ENCODE measurements at regions not wholly inside any gene's neighbourhood (a gene's known extent, or its start where the extent isn't known, plus 50 kb on each side); places are given as distances from the start of the nearest gene placed in this dataset.

- Histone ChIP-seq H3K4me2 (ENCODE audit: low read length) (no peak overlapping the region), H3K27ac (ENCODE audit: low read depth, low read length, poor library complexity, severe bottlenecking) (no peak overlapping the region), H3K4me1 (ENCODE audit: insufficient read depth, low read length, poor library complexity, severe bottlenecking) (no peaks in the 10 kb centered on the region), H3K9me2 (ENCODE audit: insufficient read depth, low read length) (no peaks in the 10 kb centered on the region), H3K4me3 (ENCODE audit: low read depth, low read length, poor library complexity, severe bottlenecking) (no peak overlapping the region), H4K20me1 (ENCODE audit: insufficient read depth, low read length) (no peaks in the 10 kb centered on the region), H3K36me3 (ENCODE audit: insufficient read depth, low read length) (no peaks in the 10 kb centered on the region), H3K79me2 (ENCODE audit: insufficient read depth, low read depth, low read length) (no peaks in the 10 kb centered on the region), H3K9me3 (ENCODE audit: low read length) (no peaks in the 10 kb centered on the region), H2AFZ (ENCODE audit: low read length) (no peak overlapping the region)
- TF ChIP-seq EZH2phosphoT487 (IDR thresholded peaks at IDR 0.05; ENCODE audit: borderline replicate concordance, low read depth, low read length): no peak
- TF ChIP-seq CTCF (conservative IDR thresholded peaks at IDR 0.05; ENCODE audit: low read length): no peak
- intact Hi-C loops (cut with micrococcal nuclease; ENCODE audit: unreplicated experiment): no loop called here
- no peak for DNase-seq (ENCODE audit: low spot score)
- CTCF ChIA-PET (ENCODE audit: unreplicated experiment): no interaction called here
- no TSS peak for BruUV-seq (replicated peaks)
- POLR2A ChIA-PET: no interaction called here
Observed at GRCh38 chr2:217096474-217097225, 236.8 kb upstream of the TNP1 start.

- CTCF ChIA-PET (ENCODE audit: unreplicated experiment): no interaction called here
- no peak for DNase-seq (ENCODE audit: low spot score)
- Histone ChIP-seq H3K9me3 (ENCODE audit: low read length) (no peaks in the 10 kb centered on the region), H3K36me3 (ENCODE audit: insufficient read depth, low read length) (no peaks in the 10 kb centered on the region), H3K4me1 (ENCODE audit: insufficient read depth, low read length, poor library complexity, severe bottlenecking) (no peaks in the 10 kb centered on the region), H2AFZ (ENCODE audit: low read length) (no peak overlapping the region), H3K27ac (ENCODE audit: low read depth, low read length, poor library complexity, severe bottlenecking) (no peak overlapping the region), H3K4me2 (ENCODE audit: low read length) (no peak overlapping the region), H4K20me1 (ENCODE audit: insufficient read depth, low read length) (no peaks in the 10 kb centered on the region), H3K4me3 (ENCODE audit: low read depth, low read length, poor library complexity, severe bottlenecking) (no peak overlapping the region), H3K9me2 (ENCODE audit: insufficient read depth, low read length) (no peaks in the 10 kb centered on the region), H3K79me2 (ENCODE audit: insufficient read depth, low read depth, low read length) (no peaks in the 10 kb centered on the region)
- BruUV-seq (replicated peaks): no TSS peak
- TF ChIP-seq EZH2phosphoT487 (IDR thresholded peaks at IDR 0.05; ENCODE audit: borderline replicate concordance, low read depth, low read length) (no peak), CTCF (conservative IDR thresholded peaks at IDR 0.05; ENCODE audit: low read length) (no peak)
- POLR2A ChIA-PET: no interaction called here
- intact Hi-C loops (cut with micrococcal nuclease; ENCODE audit: unreplicated experiment): no loop called here
Observed at GRCh38 chr2:217095511-217096205, 235.8 kb upstream of the TNP1 start.
